Nephron (organoid): ENCODE measurements at regions not wholly inside any gene's neighbourhood (a gene's known extent, or its start where the extent isn't known, plus 50 kb on each side); places are given as distances from the start of the nearest gene placed in this dataset.
A peak's percentile ranks its signal among the peaks of the same experiment; 100 is the strongest.
"Not testable (repeated sequence)": the region's sequence is repeated elsewhere in the genome, so short reads cannot be mapped to it uniquely, and the experiment has no call there.

Source experiments
- H3K27ac Mint-ChIP-seq, 3 experiments: 2 replicates each; pipeline ENCODE4 v1.8.0; 2020; ENCODE audit warnings: mixed read lengths in 3 of 3, mild to moderate bottlenecking in 2 of 3, moderate library complexity in 1 of 3
- H3K27me3 Mint-ChIP-seq: 2 replicates; pipeline ENCODE4 v1.8.0; 2021; ENCODE audit warnings: low read depth, mild to moderate bottlenecking, moderate library complexity, mixed read lengths
- H3K36me3 Mint-ChIP-seq: 2 replicates; pipeline ENCODE4 v1.8.0; 2020; ENCODE audit warnings: low read depth, mixed read lengths
- H3K4me1 Mint-ChIP-seq: 2 replicates; pipeline ENCODE4 v1.8.0; 2020; ENCODE audit warnings: mixed read lengths
- H3K4me3 Mint-ChIP-seq, 3 experiments: 2 replicates each; pipeline ENCODE4 v1.8.0; 2020; ENCODE audit warnings: mild to moderate bottlenecking in 3 of 3, mixed read lengths in 3 of 3, moderate library complexity in 2 of 3
- H3K9me3 Mint-ChIP-seq: 2 replicates; pipeline ENCODE4 v1.8.0; 2020; ENCODE audit warnings: mixed read lengths
- CTCF ChIP-seq, 3 experiments: fragments of 200-600 bp; sonication (generic); IDR thresholded peaks; one replicate each; pipeline ENCODE4 v1.5.0; 2021; ENCODE audit warnings: antibody characterized with exemption in 3 of 3; ENCODE audit not compliant: unreplicated experiment in 3 of 3

- H3K27me3 Mint-ChIP-seq = peaks cover 3% of the 10 kb centered on the region
- no peak overlapping the region for H3K27ac Mint-ChIP-seq
- no peaks in the 10 kb centered on the region for H3K36me3 Mint-ChIP-seq
- no peak for TF ChIP-seq CTCF (IDR thresholded peaks at IDR 0.05; ENCODE audit: unreplicated experiment in 3 of 3)
- H3K9me3 Mint-ChIP-seq = no peaks in the 10 kb centered on the region
- H3K4me1 Mint-ChIP-seq = no peaks in the 10 kb centered on the region
- H3K4me3 Mint-ChIP-seq = no peak overlapping the region
Observed at GRCh38 chr3:63126530-63126929, 151.6 kb upstream of the SYNPR start.

GRCh38 chr3:63128380-63128779 lies 149.7 kb upstream of the SYNPR start:
- no peaks in the 10 kb centered on the region for H3K36me3 Mint-ChIP-seq
- H3K4me1 Mint-ChIP-seq = no peaks in the 10 kb centered on the region
- H3K9me3 Mint-ChIP-seq = no peaks in the 10 kb centered on the region
- H3K27me3 Mint-ChIP-seq = peaks cover 3% of the 10 kb centered on the region
- TF ChIP-seq CTCF (IDR thresholded peaks at IDR 0.05; ENCODE audit: unreplicated experiment in 3 of 3) = no peak
- no peak overlapping the region for H3K27ac Mint-ChIP-seq
- no peak overlapping the region for H3K4me3 Mint-ChIP-seq

- no peak overlapping the region for H3K4me3 Mint-ChIP-seq
- no peaks in the 10 kb centered on the region for H3K36me3 Mint-ChIP-seq
- H3K27me3 Mint-ChIP-seq = no peaks in the 10 kb centered on the region
- H3K27ac Mint-ChIP-seq = no peak overlapping the region
- peaks cover 3% of the 10 kb centered on the region for H3K9me3 Mint-ChIP-seq
- no peak for TF ChIP-seq CTCF (IDR thresholded peaks at IDR 0.05; ENCODE audit: unreplicated experiment in 3 of 3)
- H3K4me1 Mint-ChIP-seq = peaks cover 11% of the 10 kb centered on the region
Observed at GRCh38 chr3:63130625-63131024, 147.5 kb upstream of the SYNPR start.

GRCh38 chr3:63132461-63133250 lies 145.5 kb upstream of the SYNPR start:
- Mint-ChIP-seq H3K27me3 (no peaks in the 10 kb centered on the region), H3K9me3 (peaks cover 9% of the 10 kb centered on the region), H3K4me3 (no peak overlapping the region), H3K27ac (no peak overlapping the region), H3K36me3 (peaks cover 6% of the 10 kb centered on the region), H3K4me1 (peaks cover 18% of the 10 kb centered on the region)
- no peak for TF ChIP-seq CTCF (IDR thresholded peaks at IDR 0.05; ENCODE audit: unreplicated experiment in 3 of 3)

- peaks cover 18% of the 10 kb centered on the region for H3K4me1 Mint-ChIP-seq
- peak overlapping the region; percentile 59 to 88 (median 77) for H3K27ac Mint-ChIP-seq
- no peaks in the 10 kb centered on the region for H3K27me3 Mint-ChIP-seq
- no peak for TF ChIP-seq CTCF (IDR thresholded peaks at IDR 0.05; ENCODE audit: unreplicated experiment in 3 of 3)
- peak overlapping the region in 1 of 3 experiments; percentile 13 for H3K4me3 Mint-ChIP-seq
- H3K36me3 Mint-ChIP-seq = peaks cover 6% of the 10 kb centered on the region
- peaks cover 12% of the 10 kb centered on the region for H3K9me3 Mint-ChIP-seq
Observed at GRCh38 chr3:63135367-63135766, 142.7 kb upstream of the SYNPR start.

GRCh38 chr3:63136249-63136648 lies 141.9 kb upstream of the SYNPR start:
- peaks cover 18% of the 10 kb centered on the region for H3K4me1 Mint-ChIP-seq
- peaks cover 12% of the 10 kb centered on the region for H3K9me3 Mint-ChIP-seq
- H3K27me3 Mint-ChIP-seq, H3K36me3 Mint-ChIP-seq: not testable (repeated sequence)
- peak overlapping the region in 2 of 3 experiments; percentile 59 to 77 for H3K27ac Mint-ChIP-seq
- peak overlapping the region; percentile 17 to 62 (median 19) for H3K4me3 Mint-ChIP-seq
